Keratinocyte (primary cell): ENCODE measurements at regions not wholly inside any gene's neighbourhood (a gene's known extent, or its start where the extent isn't known, plus 50 kb on each side); places are given as distances from the start of the nearest gene placed in this dataset.

Experiments
- EZH2 ChIP-seq: IDR thresholded peaks from one replicate; pipeline ENCODE4 v1.6.1; 2012; ENCODE audit warnings: inconsistent platforms, mild to moderate bottlenecking, low read length, moderate library complexity
- TF ChIP-seq, protein P1 (sequence below), 3 experiments: IDR thresholded peaks in 1 of 3; conservative IDR thresholded peaks in 1 of 3; optimal IDR thresholded peaks in 1 of 3; 2 replicates in 2 of 3; 3 replicates in 1 of 3; pipeline versions ENCODE3 to v1.5.1; 2011; ENCODE audit warnings: low read length in 3 of 3, mild to moderate bottlenecking in 3 of 3, moderate library complexity in 2 of 3, control low read depth in 1 of 3, inconsistent platforms in 1 of 3; ENCODE audit not compliant: insufficient read depth in 2 of 3; ENCODE audit errors: extremely low read depth in 1 of 3

GRCh38 chr11:127054153-127054552, 53.6 kb upstream of the KIRREL3 start:
- TF ChIP-seq, protein P1, sequence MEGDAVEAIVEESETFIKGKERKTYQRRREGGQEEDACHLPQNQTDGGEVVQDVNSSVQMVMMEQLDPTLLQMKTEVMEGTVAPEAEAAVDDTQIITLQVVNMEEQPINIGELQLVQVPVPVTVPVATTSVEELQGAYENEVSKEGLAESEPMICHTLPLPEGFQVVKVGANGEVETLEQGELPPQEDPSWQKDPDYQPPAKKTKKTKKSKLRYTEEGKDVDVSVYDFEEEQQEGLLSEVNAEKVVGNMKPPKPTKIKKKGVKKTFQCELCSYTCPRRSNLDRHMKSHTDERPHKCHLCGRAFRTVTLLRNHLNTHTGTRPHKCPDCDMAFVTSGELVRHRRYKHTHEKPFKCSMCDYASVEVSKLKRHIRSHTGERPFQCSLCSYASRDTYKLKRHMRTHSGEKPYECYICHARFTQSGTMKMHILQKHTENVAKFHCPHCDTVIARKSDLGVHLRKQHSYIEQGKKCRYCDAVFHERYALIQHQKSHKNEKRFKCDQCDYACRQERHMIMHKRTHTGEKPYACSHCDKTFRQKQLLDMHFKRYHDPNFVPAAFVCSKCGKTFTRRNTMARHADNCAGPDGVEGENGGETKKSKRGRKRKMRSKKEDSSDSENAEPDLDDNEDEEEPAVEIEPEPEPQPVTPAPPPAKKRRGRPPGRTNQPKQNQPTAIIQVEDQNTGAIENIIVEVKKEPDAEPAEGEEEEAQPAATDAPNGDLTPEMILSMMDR (optimal IDR thresholded peaks at IDR 0.05 in 1 of 3, IDR thresholded peaks at IDR 0.05 in 1 of 3, conservative IDR thresholded peaks at IDR 0.05 in 1 of 3; ENCODE audit: extremely low read depth in 1 of 3, insufficient read depth in 2 of 3, low read length in 3 of 3) = no peak
- no peak for TF ChIP-seq EZH2
